ENCODE measurements at regions not wholly inside any gene's neighbourhood (a gene's known extent, or its start where the extent isn't known, plus 50 kb on each side); places are given as distances from the start of the nearest gene placed in this dataset.
"Not testable (repeated sequence)": the region's sequence is repeated elsewhere in the genome, so short reads cannot be mapped to it uniquely, and the experiment has no call there.

- no peak for DNase-seq (ENCODE audit: low read depth)
- H3K4me3 ChIP-seq (ENCODE audit: control insufficient read depth, low read depth, low read length): no peak overlapping the region
- no peak for TF ChIP-seq CTCF (conservative IDR thresholded peaks at IDR 0.05; ENCODE audit: control insufficient read depth, insufficient read depth, low read depth, low read length)
Observed at GRCh38 chr15:45869034-45869668, 234.3 kb downstream of the SQOR start.

GRCh38 chr15:45871121-45871855, 236.5 kb downstream of the SQOR start:
- no peak overlapping the region for H3K4me3 ChIP-seq (ENCODE audit: control insufficient read depth, low read depth, low read length)
- DNase-seq (ENCODE audit: low read depth): no peak
- TF ChIP-seq CTCF (conservative IDR thresholded peaks at IDR 0.05; ENCODE audit: control insufficient read depth, insufficient read depth, low read depth, low read length): no peak

GRCh38 chr15:45873781-45874180, 239.0 kb downstream of the SQOR start:
- no peak for TF ChIP-seq CTCF (conservative IDR thresholded peaks at IDR 0.05; ENCODE audit: control insufficient read depth, insufficient read depth, low read depth, low read length)
- no peak for DNase-seq (ENCODE audit: low read depth)
- H3K4me3 ChIP-seq (ENCODE audit: control insufficient read depth, low read depth, low read length): no peak overlapping the region

GRCh38 chr15:45874566-45874965, 239.7 kb downstream of the SQOR start:
- not testable (repeated sequence) for DNase-seq (ENCODE audit: low read depth); H3K4me3 ChIP-seq (ENCODE audit: control insufficient read depth, low read depth, low read length)

- no peak for TF ChIP-seq CTCF (conservative IDR thresholded peaks at IDR 0.05; ENCODE audit: control insufficient read depth, insufficient read depth, low read depth, low read length)
- no peak for DNase-seq (ENCODE audit: low read depth)
- no peak overlapping the region for H3K4me3 ChIP-seq (ENCODE audit: control insufficient read depth, low read depth, low read length)
Observed at GRCh38 chr15:45884289-45884688, 249.5 kb downstream of the SQOR start.

GRCh38 chr15:45884755-45885445, 250.1 kb downstream of the SQOR start:
- no peak for TF ChIP-seq CTCF (conservative IDR thresholded peaks at IDR 0.05; ENCODE audit: control insufficient read depth, insufficient read depth, low read depth, low read length)
- H3K4me3 ChIP-seq (ENCODE audit: control insufficient read depth, low read depth, low read length): no peak overlapping the region
- no peak for DNase-seq (ENCODE audit: low read depth)

- DNase-seq (ENCODE audit: low read depth): no peak
- no peak for TF ChIP-seq CTCF (conservative IDR thresholded peaks at IDR 0.05; ENCODE audit: control insufficient read depth, insufficient read depth, low read depth, low read length)
- no peak overlapping the region for H3K4me3 ChIP-seq (ENCODE audit: control insufficient read depth, low read depth, low read length)
Observed at GRCh38 chr15:45885801-45886200, 251.0 kb downstream of the SQOR start.
